Motor neuron (in vitro differentiated cells): ENCODE measurements at regions not wholly inside any gene's neighbourhood (a gene's known extent, or its start where the extent isn't known, plus 50 kb on each side); places are given as distances from the start of the nearest gene placed in this dataset.

Source experiments
- ATAC-seq, 8 experiments: fragments of 200-7000 bp; cut with Tn5 transposase; replicated peaks in 6 of 8; 2 replicates each; pipeline ENCODE4 v1.8.0; 2021; ENCODE audit warnings: mild to moderate bottlenecking in 8 of 8, moderate library complexity in 8 of 8
- H3K27ac ChIP-seq, 2 donors: fragments of 250-450 bp; sonication (Bioruptor Pico); 2 replicates each; pipeline ENCODE4 v1.9.0; 2021; ENCODE audit warnings: antibody characterized with exemption in 2 of 2, mild to moderate bottlenecking in 2 of 2, moderate library complexity in 1 of 2
- H3K4me1 ChIP-seq, 2 donors: fragments of 250-450 bp; sonication (Bioruptor Pico); replicated peaks in 1 of 2; 2 replicates each; pipeline ENCODE4 v1.6.1; 2021; ENCODE audit warnings: antibody characterized with exemption in 2 of 2, mild to moderate bottlenecking in 2 of 2, moderate library complexity in 1 of 2
- H3K4me3 ChIP-seq, 5 donors: fragments of 250-450 bp; sonication (Bioruptor Pico); 2 replicates each; pipeline ENCODE4 v1.9.0; 2021; ENCODE audit warnings: antibody characterized with exemption in 5 of 5, mild to moderate bottlenecking in 5 of 5, moderate library complexity in 4 of 5
- WGBS, 10 experiments: fragments of 450-650 bp; shearing (Covaris generic); methylation state at CpG; one replicate each; pipeline ENCODE4 v1.0.0; 2022; 5-methylcytosine and 5-hydroxymethylcytosine counted together
- in situ Hi-C, 9 experiments: fragments of 400-800 bp; cut with MboI; loops; one replicate each; pipeline ENCODE4 v1.15.0; 2021; ENCODE audit warnings: low sequenced_read_pairs in 9 of 9, low pct_unique_long_range_greater_than_20kb in 2 of 9; ENCODE audit not compliant: unreplicated experiment in 9 of 9

DNA sequence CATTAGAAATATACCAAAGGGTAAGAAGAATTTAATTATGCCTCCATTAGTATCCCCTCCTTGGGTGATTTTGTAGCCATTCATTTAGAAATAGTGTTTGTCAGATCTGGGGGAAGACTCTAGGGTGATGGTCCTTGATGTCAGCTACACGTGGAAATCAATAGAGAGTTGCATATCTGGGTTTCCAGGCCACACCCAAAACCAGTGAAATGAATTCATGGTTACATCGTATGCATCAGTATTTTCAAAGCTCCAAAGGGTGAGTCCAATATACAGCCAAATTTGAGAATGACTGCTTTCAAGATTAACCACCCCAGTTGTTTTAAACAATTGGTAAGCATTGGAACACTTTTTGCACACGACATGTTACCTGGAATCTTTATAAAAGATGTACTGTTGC, 173.4 kb upstream of the SGCD start:
- WGBS, 10 experiments = 0 to 100% (median 31%) methylated on average over 1 to 3 of the region's 3 CpGs; no CpG with 5 or more reads in 2 of the 10 experiments
- in situ Hi-C loops = no loop called here
- no peak overlapping the region for H3K4me3 ChIP-seq
- peak in 2 of 8 experiments; percentile 53 to 82 for ATAC-seq
- no peak overlapping the region for H3K27ac ChIP-seq
- no peaks in the 10 kb centered on the region for H3K4me1 ChIP-seq

DNA sequence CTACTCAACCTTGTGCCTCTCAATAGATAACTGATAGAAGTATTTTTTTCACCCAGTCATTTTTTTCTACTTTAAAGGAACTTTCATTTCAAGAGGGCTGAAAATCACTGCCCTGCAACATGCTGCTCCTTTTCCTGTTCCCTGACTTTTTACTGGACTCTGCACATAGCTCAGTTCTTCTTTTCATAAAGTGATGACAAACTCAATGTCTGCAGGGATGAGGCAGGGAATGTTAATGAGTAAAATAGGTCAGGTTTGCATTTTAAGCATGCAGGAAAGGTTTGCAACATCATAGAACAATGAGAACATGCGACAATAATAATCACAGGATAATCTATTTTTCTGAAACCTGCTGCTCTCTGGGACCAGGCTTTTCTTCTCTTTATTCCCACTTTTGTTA, 172.2 kb upstream of the SGCD start:
- Histone ChIP-seq H3K4me1 (no peaks in the 10 kb centered on the region), H3K4me3 (no peak overlapping the region), H3K27ac (no peak overlapping the region)
- in situ Hi-C loops = no loop called here
- peak in 2 of 8 experiments; percentile 48 to 73 for ATAC-seq
- WGBS, 10 experiments = 10 to 100% (median 83%) methylated on average over 1 of the region's 1 CpG; no CpG with 5 or more reads in 5 of the 10 experiments

DNA sequence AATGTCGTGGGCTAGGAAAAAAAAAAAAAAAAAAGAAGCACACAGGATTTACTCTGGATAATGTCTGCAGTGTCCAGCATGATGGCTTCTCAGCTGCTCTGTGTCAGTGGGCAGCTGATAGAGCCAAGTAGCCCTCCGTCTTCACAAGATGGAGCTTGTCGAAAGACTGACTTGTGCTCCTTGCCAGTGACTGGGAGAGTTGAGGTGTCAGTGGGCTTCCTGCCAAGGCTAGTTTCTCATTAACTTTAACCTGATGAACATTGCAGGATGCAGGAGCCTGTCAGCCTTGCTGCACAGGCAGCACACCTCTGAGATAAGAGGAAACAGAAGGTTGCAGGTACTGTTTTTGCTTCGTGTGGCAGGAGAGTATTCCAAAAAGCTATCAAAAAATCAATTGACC, 171.4 kb upstream of the SGCD start:
- no peak overlapping the region for H3K27ac ChIP-seq
- H3K4me3 ChIP-seq = no peak overlapping the region
- WGBS, 10 experiments = 59 to 100% (median 78%) methylated on average over 1 to 4 of the region's 4 CpGs; no CpG with 5 or more reads in 3 of the 10 experiments
- no peak for ATAC-seq
- H3K4me1 ChIP-seq = no peaks in the 10 kb centered on the region
- in situ Hi-C loops = no loop called here

DNA sequence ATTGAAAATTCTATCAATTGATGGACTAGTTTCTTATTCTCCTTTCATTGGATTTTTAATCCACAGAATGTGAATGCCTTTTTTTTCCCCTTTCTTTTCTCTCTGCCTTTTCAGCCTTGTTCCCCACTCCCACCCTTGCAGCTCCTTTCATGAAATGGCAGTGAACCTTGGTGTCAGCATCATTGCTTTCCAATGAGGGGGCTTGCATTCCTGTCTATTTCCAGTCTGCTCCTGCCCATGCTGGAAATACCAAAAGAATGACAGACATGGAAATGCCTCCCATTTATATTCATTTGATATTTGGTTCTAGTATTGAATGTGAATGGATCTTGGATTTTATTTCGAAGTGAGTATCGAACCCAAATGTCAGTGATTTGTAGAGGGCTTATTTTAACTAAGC, 162.7 kb upstream of the SGCD start:
- Histone ChIP-seq H3K4me3 (no peak overlapping the region), H3K27ac (no peak overlapping the region), H3K4me1 (no peaks in the 10 kb centered on the region)
- 72 to 94% (median 85%) methylated on average over 1 to 2 of the region's 2 CpGs; no CpG with 5 or more reads in 2 of the 10 experiments for WGBS, 10 experiments
- ATAC-seq = no peak
- in situ Hi-C loops = no loop called here

DNA sequence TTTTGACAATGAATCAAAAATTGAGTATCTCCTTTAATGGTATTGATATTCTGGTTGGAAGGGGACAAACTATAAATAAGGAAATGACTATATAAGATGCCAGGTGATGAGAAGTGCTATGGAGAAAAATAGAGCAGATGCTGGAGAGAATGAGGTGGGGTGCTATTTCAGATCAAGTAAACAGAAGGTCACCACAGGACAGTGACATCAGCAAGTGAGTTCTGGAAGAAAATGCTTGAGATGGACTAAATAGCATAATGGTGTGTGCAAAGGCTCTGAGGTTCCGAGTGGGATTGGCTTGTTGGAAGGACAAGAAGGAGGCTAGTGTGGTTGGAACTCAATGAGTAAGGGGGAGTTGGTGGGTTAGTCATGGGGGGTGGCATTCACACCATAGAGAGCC, 157.5 kb upstream of the SGCD start:
- 71% methylated on average over 1 of the region's 1 CpG; no CpG with 5 or more reads in 9 of the 10 experiments for WGBS, 10 experiments
- Histone ChIP-seq H3K27ac (no peak overlapping the region), H3K4me3 (no peak overlapping the region), H3K4me1 (no peaks in the 10 kb centered on the region)
- in situ Hi-C loops = no loop called here
- ATAC-seq = no peak

DNA sequence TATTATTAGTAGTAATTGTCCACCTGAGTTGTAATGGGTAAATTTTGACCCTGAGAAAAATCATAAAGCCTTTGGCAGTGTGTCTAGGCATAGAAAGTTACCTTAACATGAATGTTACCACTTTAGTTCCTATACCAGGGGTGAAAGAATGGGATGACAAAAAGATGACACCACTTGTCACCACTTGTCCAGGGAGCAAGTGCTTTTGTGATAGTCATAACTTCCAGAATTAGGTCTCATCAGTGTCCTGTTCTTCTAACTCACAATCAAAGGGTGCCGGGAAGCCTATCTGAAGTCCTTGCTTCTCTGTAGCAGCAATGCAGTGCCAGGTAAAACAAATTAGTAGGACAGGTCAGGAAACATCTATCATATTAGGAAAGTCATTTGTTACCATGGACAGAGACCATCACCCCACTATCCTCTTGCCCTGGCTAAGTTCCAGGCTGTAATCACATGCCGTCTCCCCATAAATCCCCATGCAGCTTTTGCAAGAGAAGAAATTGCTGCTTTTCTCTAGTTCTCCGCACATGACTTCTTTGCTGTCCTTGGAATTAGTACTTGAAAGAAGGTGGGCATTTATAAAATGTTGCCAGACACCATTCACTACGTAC, 156.5 kb upstream of the SGCD start:
- WGBS, 10 experiments = 50 to 100% (median 91%) methylated on average over 1 to 4 of the region's 4 CpGs; no CpG with 5 or more reads in 2 of the 10 experiments
- ATAC-seq = no peak
- Histone ChIP-seq H3K4me1 (no peaks in the 10 kb centered on the region), H3K4me3 (no peak overlapping the region), H3K27ac (no peak overlapping the region)
- in situ Hi-C loops = no loop called here

DNA sequence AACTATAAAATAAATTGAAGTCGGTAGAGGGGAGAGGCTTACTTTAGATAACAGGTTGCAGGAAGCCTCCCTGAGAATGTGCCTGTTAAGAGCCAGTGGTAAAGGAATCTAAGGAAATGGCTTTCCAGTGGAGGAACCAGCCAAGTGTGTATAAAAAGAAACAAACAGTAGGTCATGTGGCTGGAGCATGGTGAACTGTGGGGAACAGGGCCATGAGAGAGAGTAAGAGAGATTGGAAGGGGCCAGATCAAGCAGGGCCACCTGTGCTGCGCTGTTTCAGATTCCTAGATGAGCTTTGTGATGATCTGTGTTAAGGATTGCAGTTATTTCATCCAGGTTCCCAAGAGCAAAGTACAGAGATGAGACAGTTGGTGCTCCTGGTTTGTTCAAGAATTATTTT, 152.7 kb upstream of the SGCD start:
- ATAC-seq = no peak
- H3K27ac ChIP-seq = no peak overlapping the region
- WGBS, 10 experiments = 45 to 100% (median 91%) methylated on average over 1 to 2 of the region's 2 CpGs; no CpG with 5 or more reads in 1 of the 10 experiments
- H3K4me3 ChIP-seq = no peak overlapping the region
- in situ Hi-C loops = no loop called here
- H3K4me1 ChIP-seq = peaks cover 0 to 3% of the 10 kb centered on the region in 2 donors

DNA sequence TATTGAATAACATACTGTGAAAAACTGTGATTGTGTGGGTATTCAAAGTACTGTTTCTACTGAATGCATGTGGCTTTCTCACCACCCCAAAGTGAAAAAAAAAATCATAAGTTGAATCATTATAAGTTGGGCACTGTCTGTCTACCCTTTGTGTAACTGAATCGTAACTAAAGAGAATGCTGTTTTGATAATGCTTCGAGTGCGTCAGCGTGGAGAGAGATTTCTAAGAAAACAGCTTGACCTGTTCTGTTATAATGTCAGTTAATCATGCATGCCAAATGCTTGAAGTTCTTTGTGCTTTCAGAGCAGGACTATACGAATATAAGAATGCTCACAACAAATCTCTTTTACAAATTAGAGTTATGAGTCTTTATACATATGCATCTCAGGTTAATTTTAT, 148.8 kb upstream of the SGCD start:
- 17 to 93% (median 69%) methylated on average over 1 to 5 of the region's 5 CpGs for WGBS, 10 experiments
- H3K4me3 ChIP-seq = no peak overlapping the region
- in situ Hi-C loops = no loop called here
- peaks cover 0 to 3% of the 10 kb centered on the region in 2 donors for H3K4me1 ChIP-seq
- no peak overlapping the region for H3K27ac ChIP-seq
- peak in 5 of 8 experiments; percentile 24 to 54 (median 46) for ATAC-seq

DNA sequence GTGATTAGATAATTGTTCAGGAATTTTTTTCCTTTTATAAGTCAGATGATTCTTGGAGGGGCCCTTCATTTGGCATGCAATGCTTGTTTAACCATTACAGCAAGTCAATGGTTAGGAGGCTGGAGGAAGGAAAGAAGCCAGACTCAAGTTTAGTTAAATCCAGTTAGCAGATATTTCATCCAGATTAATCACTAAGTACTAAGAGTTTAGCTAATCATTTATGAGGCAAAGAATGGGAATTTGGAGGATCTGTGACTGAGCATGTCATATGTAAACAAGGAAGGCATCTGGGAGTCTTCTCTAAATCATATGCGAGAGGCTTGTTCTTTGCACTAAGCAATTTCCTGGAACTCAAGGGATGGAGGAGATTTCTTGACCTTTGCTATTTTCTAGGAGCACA, 145.3 kb upstream of the SGCD start:
- in situ Hi-C loops = no loop called here
- 45 to 100% (median 100%) methylated on average over 1 of the region's 1 CpG; no CpG with 5 or more reads in 2 of the 10 experiments for WGBS, 10 experiments
- H3K4me3 ChIP-seq = no peak overlapping the region
- H3K27ac ChIP-seq = no peak overlapping the region
- peaks cover 0 to 3% of the 10 kb centered on the region in 2 donors for H3K4me1 ChIP-seq
- ATAC-seq = peak in 2 of 8 experiments; percentile 62 to 70

DNA sequence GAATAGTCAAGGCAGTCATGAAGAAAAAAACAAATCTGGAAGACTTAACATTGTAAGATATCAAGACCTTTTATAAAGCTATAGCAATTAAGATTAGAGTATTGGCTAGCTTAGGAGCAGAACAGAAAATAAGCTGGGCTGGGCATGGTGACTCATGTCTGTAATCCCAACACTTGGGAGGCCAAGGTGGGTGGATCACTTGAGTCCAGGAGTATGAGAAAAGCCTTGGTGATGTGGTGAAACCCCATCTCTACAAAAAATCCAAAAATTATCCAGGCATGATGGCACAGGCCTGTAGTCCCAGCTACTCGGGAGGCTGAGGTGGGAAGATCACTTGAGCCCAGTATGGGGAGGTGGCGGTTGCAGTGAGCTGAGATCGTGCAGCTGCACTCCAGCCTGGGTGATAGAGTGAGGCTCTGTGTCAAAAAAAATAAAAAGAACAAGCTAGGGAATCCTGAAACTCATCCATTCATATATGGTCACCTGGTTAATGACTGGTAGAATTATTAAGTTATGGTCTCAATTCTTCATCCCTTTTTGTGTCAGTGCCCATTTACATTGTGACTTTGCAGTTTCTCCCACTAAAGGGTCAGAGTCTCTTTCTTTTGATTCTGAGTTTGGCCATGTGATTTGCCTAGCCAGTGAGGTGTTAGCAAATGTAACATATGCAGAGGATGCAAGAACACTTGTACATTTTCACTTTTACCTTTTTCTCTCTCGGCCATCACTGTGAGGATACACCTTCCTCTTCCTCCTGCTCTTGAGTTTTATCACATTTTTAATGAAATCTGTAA, 144.6 kb upstream of the SGCD start:
- in situ Hi-C loops = no loop called here
- Histone ChIP-seq H3K4me1 (peaks cover 0 to 3% of the 10 kb centered on the region in 2 donors), H3K27ac (no peak overlapping the region), H3K4me3 (no peak overlapping the region)
- ATAC-seq = peak in 2 of 8 experiments; percentile 73 to 86
- WGBS, 10 experiments = 57 to 100% (median 86%) methylated on average over 1 to 4 of the region's 4 CpGs; no CpG with 5 or more reads in 1 of the 10 experiments

DNA sequence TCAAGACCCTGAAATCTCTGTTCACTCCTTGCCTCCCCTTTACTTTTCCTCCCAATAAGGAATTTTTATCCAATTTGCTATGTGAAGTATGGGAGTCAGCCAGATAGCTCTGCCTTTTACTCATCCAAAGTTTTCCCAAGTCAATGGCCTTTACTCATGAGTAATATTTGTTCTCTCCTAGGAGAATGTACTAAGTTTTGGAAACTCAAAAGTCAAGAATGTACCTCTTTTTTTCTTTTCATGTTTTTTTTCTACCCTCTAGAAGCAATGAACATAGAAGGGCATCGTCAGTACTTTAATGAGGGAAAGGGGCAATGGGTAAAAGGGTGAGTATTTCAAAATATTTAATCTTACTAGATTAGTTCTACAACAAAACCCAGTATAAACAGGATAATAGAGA, 140.2 kb upstream of the SGCD start:
- Histone ChIP-seq H3K27ac (no peak overlapping the region), H3K4me1 (no peaks in the 10 kb centered on the region), H3K4me3 (no peak overlapping the region)
- in situ Hi-C loops = no loop called here
- ATAC-seq = no peak
- WGBS, 10 experiments = 20 to 91% (median 63%) methylated on average over 1 of the region's 1 CpG; no CpG with 5 or more reads in 3 of the 10 experiments

DNA sequence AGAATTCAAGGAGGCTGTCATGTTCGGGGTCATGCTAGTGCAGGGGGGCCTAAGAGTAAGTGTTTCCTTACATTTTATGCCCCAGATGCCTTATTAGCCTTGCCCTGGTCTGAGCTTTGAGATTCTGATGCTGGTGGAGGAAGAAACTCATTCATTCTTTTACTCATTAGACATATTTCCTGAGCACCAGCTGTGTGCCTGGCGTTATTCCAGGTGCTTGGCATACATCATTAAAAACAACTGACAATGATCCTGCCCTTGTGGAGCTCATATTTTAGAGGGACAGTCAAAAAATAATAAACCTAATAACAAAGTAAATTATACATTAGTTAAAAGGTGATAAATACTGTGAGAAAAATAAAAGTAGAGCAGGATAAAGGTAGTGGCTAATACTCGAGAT, 138.9 kb upstream of the SGCD start:
- Histone ChIP-seq H3K4me1 (no peaks in the 10 kb centered on the region), H3K4me3 (no peak overlapping the region), H3K27ac (no peak overlapping the region)
- in situ Hi-C loops = no loop called here
- ATAC-seq = no peak
- 48 to 100% (median 60%) methylated on average over 1 to 3 of the region's 3 CpGs; no CpG with 5 or more reads in 1 of the 10 experiments for WGBS, 10 experiments

DNA sequence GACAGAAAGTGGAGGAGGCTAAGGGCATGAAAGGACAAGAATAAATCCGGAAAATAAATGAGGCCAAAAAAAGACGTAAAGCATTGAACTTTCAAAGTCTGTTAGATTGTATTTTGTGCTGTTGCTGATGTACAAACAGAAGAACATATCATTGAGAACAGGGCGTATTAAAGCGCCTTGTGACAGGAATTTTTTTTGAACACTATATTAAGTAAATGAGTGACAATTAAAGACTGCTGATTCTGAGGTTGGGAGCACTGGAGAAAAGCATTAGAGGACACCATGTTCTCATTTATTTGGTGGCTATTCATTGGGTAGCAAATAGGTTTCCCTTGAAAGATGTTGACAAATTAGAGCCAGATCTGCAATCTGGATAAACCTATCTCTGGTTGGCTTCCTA, 137.3 kb upstream of the SGCD start:
- 84 to 100% (median 95%) methylated on average over 2 to 4 of the region's 4 CpGs for WGBS, 10 experiments
- Histone ChIP-seq H3K4me1 (no peaks in the 10 kb centered on the region), H3K4me3 (no peak overlapping the region), H3K27ac (no peak overlapping the region)
- in situ Hi-C loops = no loop called here
- ATAC-seq = no peak
